Anterior cingulate cortex (tissue), 58 donors: ENCODE measurements at regions not wholly inside any gene's neighbourhood (a gene's known extent, or its start where the extent isn't known, plus 50 kb on each side); places are given as distances from the start of the nearest gene placed in this dataset.
"Not testable (repeated sequence)": the region's sequence is repeated elsewhere in the genome, so short reads cannot be mapped to it uniquely, and the experiment has no call there.

Experiments
- DNase-seq, 58 donors: peaks; one replicate each; lab custom pipeline; 2025; lab: John Stamatoyannopoulos, UW

DNA sequence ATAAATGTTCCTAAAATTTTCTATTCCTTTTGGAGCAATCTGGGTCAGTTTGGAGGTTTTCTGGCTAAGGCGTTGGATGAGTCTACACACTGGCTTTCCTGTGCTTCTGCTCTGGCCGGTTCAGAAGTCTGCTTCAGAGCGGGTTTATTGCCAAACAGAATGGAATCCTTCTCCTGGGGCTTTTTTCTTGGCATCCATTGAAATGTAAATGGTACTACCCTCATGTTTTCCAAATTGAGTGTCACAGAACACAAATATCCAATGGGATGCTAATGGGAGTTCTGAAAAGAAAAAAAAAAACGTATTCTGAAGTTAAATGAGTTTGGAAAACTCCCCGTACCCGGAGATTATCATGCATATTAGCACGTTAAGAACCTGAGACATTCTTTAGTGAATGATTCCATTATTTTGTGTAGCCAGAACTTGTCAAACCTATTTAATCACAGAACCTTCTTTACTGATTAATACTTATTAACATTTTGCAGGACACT is 930.3 kb downstream of the QKI start:
- peak in 16 of 58 donors; percentile 1 to 64 (median 14) for DNase-seq

GRCh38 chr6:164339442-164339841 is 924.9 kb downstream of the QKI start:
- not testable (repeated sequence) for DNase-seq

DNA sequence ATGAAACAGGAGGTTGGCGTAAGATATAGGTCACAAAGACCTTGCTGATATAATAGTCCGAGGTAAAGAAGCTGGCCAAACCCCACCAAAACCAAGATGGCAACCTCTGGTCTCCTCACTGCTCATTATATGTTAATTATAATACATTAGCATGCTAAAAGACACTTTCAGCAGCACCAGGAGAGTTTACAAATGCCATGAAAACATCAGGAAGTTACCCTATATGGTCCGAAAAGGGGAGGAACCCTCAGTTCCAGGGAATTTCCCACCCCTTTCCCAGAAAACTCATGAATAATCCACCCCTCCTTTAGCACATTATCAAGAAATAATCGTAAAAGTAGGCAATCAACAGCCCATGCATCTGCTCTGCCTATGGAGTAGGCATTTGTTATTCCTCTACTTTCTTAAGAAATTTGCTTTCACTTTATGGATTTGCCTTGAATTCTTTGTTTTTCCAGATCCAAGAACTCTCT is 923.4 kb downstream of the QKI start:
- DNase-seq, result no peak

DNA sequence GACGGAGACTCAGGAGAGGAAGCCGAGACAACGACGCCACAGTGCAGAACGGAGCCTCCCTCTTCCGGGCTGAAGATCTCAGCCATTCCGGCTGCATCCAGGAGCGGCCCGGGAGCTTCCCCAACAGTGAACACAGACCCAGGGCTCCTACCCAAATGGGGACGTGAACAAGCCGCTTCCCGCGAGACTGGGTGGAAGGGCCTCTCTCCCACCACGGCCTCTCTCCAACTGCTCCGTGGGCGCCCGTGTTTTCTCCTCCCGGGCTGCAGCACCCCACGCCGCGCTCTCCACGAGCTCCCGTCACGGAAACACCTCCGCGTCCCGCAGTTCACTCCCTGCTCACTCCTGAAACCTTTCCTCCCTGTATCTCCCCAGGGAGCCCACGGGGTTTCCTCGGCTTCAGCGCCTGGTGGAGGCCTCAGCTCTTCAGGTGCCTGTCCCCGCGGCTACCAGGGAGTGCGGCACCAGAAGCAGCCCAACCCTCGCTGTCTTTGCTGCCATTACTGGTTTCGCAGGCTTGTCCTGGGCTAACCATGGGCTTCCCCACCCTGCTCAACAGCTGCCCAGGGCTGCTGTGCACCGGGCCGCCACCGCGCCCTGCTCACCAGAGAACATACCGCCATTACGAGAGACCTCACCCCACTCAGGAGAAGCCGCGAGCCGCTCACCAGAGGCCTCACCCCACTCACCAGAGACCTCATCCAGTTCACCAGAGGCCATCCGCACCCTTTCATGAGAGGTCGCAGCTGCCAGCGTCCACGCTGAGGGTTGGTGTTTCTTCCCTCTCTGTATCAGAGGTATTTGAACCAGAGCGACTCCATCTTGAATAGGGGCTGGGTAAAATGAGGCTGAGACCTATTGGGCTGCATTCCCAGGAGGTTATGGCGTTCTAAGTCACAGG is 922.8 kb downstream of the QKI start:
- no peak for DNase-seq

DNA sequence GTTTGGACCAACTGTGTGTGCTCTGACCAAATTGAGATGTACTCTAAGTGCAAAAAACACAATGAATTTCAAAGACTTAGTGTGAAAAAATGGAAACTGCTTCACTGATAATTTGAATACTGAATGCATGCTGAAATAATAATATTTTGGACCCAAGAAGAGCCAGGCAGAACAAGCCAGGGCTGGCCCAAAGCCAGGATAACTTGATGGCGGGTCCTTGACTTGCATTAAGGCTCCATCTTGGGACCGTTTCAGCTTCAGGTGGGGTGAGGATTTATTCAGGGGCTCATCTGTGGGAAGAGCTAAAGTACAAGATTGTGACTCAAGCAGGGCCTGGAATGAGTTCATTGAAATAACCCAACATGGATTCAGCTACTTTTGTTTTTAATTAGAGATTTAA is 921.9 kb downstream of the QKI start:
- no peak for DNase-seq

DNA sequence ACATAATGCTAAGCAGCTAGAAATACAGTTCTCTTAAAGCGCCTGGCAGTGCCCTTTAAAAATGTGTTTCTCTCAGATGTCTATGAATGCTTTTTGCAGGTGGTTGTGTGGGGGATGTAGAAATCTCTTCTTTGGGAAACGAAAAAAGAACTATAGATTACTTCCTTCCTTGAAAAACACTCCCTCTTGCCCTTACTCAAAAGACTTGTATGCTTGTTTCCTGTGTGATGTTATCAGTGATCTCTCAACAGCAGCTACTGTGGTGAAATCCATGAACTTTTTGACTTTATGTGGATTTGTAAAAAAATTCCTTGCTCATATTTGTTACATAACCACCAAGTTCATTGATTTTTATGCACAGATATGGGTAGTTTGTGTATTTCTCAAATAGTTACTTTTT is 916.5 kb downstream of the QKI start:
- DNase-seq, result no peak

GRCh38 chr6:164325168-164325567 is 910.6 kb downstream of the QKI start:
- DNase-seq, result no peak

DNA sequence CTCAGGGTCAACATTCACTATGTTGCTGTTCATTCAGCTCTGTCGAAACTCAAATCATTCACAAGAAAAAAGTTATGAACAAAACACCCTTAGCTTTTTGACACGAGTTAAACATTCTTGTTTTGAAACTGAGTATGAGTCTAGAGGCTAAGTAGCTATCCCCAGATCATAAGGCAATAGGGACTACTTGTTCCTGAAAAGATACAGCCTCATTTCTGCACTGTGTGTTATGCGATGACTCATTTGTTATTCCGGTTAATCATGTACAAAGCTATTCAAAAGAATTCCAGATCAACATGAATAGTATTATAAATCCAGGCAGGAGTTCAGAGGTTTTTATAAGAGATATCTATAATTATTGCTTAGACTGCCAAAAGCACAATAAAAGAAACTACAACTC is 908.0 kb downstream of the QKI start:
- no peak for DNase-seq

GRCh38 chr6:164321297-164321696 is 906.8 kb downstream of the QKI start:
- DNase-seq, result no peak

- DNase-seq, result no peak
Measured at GRCh38 chr6:164315376-164315775, 900.9 kb downstream of the QKI start.

DNA sequence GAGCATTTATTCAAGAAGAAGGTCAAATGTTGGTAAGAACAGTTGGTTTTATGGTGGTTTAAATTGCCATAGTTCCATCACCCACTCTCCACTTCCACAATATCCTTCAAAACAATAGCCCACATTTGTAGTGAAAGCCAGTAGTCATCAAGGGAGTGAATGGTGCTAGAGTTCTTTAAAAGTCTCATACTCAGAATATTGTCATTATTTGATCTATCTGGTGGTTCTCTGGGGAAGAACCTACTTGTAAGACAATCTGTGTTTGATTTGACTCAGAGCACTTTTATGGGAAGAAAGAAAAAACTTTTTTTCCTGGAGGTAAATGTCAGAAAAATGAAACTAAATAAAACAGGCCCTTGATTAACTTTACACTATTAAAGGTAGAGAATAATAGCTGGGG is 893.8 kb downstream of the QKI start:
- DNase-seq, result no peak

DNA sequence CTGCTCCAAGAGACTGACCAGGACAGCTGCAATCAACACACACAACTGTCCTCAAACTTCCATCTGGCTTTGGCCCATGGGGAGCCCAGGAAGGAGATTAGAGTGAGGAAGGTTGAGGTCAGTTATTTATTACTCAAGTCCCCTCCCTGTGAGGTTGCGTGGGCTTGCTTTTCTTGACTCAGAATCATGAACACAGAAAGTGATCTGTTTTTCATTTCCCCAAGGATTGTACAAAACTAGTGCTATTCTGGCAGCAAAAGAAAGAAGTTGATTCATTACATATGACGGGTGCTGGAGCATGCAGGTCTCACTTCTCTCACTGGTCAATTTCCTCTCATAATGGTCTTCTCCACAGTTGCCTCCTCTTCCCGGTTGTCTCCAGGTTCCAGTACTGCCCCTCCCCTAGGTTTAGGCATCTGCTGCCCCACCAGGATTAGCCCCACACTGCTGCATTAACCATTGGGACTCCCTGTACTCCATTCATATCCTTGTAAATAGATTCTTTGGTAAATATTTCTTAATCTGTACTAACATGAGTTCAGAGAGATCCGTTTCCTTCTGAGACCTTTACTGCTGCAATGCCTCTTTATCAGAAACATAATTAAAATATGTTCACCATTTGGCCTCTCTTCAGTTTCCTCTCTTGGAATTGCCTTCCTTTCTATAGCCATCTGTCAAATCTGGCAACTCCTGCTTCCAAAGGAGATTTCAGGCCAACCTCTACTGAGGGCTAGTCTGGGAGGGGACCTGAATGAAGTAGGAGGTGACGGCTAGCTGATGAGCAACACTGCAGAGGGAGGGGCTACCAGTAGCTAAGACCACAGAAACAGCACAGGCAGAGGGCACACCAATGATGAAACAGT is 888.8 kb downstream of the QKI start:
- no peak for DNase-seq

DNA sequence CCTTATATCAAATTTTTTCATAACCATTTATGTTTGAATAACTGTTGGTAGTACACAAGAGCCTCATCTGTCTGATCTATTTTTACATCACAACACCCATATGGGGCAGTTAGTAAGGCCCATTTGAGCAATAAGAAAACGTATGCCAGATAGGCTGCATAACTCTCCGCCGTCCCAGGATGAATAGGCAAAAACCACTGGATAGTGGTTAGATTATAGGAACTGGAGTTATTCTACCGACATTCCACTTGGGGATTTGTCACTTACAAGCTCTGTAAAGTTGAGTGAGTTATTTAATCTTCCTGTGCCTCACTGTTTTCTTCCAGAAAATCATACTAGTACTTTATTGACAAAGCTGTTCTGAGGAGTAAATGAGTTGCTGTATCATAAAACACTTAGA is 881.9 kb downstream of the QKI start:
- DNase-seq, result no peak

- DNase-seq, result no peak
Measured at GRCh38 chr6:164294047-164294784, 879.7 kb downstream of the QKI start.

- no peak for DNase-seq
Measured at GRCh38 chr6:164291224-164291623, 876.7 kb downstream of the QKI start.

DNA sequence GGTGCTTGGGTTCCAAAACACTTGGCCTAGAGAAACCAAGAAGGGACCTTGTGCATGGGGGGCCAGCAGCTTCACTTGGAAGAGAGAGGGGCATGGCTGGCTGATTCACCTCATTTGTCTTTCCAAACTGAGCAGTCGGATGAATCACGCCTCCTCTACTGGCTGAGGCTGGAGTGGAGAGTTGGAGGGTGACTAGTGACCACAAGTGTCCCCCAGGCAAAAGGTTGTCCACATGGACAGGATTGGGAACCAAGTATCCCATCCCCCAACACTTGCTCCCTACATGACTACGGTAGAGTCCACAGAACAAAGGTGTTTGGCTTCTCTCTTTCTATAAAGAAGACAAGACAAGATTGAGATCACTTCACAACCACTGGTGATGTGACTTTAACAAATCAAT is 875.6 kb downstream of the QKI start:
- no peak for DNase-seq

GRCh38 chr6:164286011-164286410 is 871.5 kb downstream of the QKI start:
- DNase-seq, result no peak

- DNase-seq, result no peak
Measured at GRCh38 chr6:164283574-164283973, 869.1 kb downstream of the QKI start.

DNA sequence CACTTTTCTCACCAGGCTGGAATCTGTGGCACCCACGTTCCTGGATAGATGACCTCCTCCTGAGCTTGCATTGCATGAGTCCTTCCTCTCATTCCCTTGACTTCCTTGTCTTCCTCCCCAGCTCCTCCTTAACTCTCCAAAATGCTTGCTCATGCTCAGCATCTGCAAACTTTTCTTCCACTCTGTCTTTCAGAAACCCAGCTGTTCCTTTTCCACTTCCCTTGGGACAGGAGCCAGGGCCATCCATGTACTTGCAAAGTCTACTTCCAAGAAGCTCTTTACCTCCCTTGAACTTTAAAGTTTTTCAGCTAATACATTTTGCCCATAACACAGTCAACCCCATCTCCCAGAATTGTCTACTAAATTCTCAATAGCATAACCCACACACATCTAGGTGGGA is 861.7 kb downstream of the QKI start:
- DNase-seq, result no peak

- DNase-seq, result no peak
Measured at GRCh38 chr6:164275773-164276172, 861.3 kb downstream of the QKI start.

- no peak for DNase-seq
Measured at GRCh38 chr6:164274493-164274892, 860.0 kb downstream of the QKI start.
